NCI-H226 (cell line): ENCODE measurements at regions not wholly inside any gene's neighbourhood (a gene's known extent, or its start where the extent isn't known, plus 50 kb on each side); places are given as distances from the start of the nearest gene placed in this dataset.

ENCODE experiments used
- DNase-seq: peaks from one replicate; pipeline ENCODE4 v3.0.0-alpha.2; 2015

DNA sequence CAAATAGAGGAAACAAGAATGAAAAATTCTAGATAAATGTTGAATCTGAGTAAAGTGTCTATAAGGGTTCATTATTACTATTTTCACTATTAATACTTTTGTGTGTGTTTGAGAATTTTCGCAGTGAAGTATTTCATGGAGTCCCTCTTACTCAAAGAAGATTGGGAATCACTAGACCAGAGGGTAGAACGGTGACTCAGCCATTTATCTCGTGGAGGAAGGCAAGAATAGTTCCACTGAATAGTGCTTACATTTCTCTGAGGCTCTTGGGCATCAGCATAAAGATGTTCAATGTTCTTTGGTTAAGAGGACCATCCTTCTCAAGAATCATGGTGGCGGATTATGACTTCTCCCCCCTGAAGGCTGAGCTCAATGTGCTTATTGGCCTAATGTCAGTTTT lies 376.7 kb upstream of the ARID1B start:
- DNase-seq: no peak

DNA sequence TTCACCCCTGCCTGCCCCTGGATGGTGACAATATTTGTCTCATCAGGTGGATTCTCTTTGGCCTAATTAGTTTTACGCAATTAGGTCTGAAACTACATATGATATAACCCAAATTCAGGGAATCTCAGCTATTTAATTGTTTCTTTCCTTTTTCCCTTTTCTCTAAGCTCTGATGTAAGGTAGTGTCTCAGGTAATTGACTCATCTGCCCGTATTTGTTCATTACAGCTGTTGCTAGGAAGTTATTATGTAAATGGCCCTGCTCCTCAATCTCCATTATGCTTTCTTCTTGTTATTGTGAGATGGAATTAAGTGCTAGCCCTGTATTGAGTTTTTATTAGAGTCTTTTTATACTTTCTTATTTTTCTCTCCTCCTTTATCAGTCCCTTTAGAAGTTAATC lies 378.2 kb upstream of the ARID1B start:
- DNase-seq: no peak

DNA sequence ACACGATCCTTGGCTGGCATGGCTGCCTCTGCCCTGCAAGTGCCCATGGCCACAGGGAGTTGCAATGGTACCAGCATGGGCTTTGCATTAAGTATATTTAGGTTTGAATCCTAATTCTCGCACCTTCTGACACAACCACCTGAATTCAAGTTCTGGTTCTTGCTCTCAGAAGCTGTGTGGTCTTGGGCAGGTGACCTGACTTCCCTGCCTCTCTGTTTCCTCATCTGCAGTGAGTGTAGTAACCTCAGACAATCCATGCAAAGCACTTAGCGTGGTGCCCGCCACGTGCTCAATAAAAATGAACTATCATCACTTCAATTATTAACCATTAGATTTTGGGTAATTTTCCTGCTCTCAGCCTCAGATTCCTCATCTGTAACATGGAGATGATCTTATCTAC lies 378.8 kb upstream of the ARID1B start:
- no peak for DNase-seq

DNA sequence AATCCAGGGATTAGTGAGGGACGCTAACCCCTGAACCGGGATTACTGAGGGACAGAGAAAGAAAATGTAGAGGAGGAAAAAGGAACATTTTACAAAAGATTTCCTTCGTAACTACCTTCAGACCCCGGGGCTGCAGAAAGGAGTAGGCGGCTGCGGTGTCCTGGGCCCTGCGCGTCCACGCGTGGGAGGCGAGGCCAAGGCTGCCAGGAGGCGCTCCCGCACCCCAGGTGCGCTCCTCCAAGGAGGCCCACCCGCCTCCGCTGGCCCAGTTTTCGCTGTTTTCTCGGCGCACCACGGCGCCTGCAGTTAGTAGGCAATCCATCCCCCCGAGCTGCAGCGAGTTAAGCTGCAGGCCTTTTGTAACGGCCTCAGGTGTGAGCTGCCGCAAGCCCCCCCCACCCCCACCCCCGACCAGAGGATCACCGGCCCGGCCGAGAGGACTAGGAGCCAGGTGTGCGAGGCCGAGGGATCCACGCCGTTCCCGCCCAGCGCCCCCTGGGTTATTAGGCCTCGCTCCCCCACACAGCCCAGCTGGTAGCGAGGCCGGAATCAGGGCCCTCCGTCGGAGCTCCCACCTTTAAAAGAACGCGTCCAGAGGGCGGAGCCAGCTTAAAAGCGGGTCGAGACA lies 380.3 kb upstream of the ARID1B start:
- no peak for DNase-seq

DNA sequence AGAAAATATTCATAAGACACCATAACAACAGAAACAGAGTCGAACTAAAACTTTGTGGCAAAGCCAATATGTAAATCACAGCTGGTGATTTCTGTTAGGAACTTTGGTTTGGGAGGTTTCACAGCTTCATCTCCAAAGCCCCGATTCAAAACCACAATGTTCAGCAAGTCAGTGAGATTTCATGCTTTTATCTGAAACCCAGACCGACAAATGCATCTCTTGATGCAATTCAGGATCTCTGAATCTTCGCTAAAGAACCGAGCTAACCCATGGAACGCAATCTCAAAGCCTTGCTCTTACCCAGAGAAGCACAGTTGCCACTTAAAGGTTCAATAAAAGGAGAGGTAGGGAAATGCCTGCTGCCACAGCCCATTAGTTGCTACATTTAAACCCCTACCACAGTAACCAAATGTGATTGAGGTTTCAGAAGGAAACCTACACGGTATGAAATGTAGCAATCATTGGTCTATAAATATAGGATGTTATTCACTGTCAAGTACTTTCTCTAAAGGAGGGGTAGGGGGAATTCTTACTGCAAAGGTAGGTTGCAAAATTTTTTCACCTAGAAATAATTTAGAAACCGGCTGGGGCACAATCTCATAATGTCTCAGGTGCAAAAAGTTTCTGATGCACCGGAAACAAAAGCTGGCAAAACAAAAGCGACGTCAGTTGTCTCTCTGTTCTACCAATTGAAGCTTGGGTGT lies 381.0 kb upstream of the ARID1B start:
- no peak for DNase-seq

DNA sequence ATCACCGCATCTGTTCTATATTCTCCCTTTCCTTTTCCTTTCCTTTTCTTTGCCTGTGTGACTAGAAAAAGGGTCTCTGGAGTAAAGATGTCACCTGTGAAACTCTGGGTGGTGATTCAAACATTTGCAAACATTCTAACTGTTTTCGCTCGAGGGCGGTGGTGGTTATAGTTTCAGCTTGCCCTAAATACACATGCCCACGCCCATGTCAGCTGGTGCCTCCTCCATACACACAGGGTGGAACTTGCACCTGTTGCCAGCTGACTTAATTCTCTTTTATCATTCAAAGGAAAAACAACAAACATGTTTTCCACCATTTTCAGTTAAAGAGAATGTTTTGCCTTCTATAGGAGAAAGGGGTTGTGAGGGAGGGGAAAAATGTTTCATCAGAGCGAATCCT lies 381.9 kb upstream of the ARID1B start:
- no peak for DNase-seq

DNA sequence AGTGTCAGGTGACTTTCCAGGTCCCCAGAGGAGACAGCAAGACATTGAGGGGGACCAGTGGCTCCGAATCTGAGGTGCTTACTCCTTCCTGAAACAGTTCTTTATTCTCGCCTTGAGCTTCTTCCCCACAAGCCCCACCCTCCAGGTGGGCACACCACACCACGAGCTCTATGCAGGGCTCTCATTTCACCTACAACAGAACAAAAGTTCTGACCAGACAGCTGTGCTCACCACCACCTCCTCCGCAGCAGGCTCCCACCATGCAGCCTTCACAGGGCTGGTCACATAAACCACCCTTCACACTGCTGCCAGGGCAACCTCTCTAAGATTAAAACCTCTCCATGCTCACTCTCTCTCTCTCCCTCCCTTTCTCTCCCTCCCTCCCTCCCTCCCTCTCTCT lies 384.5 kb upstream of the ARID1B start:
- DNase-seq: no peak

DNA sequence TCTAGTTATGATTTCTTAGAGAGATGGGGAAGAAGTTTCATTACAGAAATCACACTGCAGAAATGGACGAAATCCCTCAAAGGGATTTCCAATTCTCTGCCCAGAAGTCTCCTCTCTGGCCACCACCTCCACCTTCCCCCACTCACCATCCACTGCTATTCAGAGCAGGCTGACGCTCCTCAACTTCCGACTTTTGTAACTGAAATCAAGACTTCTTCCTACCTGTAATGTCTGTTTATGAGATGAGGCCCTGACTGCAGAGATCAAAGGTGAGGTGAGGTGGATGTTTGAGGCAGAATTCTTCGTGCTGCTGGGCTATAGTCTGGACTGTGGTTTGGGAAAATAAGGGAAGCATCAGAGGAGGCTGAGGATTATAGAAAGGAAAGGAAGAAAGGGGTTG lies 385.2 kb upstream of the ARID1B start:
- DNase-seq: no peak

DNA sequence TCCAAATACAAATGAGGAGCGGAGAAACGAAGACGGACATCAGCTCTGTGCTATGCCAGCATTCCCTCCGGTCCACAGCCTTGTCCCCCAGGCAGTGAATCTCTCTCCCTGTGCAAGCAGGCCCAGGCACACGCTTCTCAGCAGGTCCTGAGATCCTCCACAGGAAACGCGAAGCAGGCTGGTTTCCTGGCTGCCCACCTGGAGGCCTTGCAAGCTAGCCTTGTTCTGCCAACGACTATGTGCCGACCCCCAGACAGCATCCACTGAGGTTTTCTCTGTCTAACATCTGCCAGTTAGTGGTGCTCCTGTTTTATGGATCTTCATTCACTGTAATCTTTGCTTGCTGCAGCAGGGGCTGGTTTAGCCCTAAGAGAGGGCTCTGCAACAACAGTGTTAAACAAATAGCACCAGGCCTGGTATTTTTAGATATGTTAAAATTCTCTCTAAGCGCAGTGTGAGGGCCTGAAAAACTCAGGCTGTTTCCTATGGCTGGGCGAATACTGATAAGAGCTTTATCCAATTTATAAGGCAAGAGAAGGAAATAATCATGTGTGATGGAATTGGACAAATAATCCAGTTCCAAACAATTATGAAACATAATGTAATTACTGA lies 386.0 kb upstream of the ARID1B start:
- DNase-seq: no peak

DNA sequence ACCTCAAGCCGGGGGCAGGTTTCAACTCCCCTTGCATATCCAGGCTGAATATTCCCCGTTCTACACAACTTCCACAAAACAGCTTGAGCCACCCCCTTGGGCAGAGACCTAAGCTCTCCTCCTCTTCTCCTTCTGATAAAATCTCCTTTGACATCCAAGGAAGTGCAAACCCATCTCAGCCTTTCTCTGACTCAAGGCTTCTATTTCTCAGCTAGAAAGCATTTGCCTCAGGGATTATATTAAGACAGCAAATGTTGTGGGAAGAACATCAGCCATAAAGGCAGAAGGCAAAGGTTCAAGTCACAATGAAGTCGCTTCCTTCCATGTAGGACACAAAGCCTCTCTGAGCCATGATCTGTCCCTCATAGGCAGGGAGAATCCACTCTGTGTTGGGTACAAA lies 386.6 kb upstream of the ARID1B start:
- no peak for DNase-seq

DNA sequence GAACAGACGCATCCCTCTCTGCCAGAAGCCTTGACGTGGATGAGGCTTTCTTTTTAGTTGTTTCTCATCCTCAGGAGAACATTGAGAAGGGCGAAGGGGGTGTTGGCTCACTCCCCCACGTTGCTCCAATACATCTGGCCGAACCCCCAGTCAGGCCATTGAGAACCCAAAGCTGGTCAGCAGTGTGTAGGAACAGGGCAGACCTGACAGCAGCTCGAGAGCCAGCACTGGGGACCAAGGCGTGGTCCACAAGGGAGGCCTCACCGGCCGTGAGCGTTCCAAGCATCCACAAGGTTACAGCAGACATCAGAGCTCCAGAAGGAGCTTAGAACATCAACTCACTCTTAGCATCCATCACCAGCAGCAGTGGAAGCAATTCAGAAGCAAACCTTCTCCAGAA lies 387.9 kb upstream of the ARID1B start:
- DNase-seq: no peak

DNA sequence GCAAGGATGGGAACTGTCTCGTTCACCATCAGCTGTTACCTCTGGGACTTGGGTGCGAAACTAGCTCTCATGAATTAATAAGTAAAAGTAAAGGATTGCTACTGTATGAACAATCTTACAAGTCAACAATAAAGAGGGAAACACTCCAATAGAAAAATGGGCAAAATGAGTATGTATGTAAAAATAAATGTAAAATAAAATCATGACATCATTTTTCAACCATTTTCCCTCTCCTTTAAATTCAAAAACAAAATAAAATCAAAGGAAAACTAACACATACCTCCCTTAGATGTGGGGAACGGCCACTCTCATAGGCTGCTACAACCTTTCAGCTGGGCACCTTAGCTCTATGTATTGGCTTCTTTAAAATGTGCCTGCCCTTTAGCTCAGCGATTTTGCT lies 389.7 kb upstream of the ARID1B start:
- DNase-seq: no peak

DNA sequence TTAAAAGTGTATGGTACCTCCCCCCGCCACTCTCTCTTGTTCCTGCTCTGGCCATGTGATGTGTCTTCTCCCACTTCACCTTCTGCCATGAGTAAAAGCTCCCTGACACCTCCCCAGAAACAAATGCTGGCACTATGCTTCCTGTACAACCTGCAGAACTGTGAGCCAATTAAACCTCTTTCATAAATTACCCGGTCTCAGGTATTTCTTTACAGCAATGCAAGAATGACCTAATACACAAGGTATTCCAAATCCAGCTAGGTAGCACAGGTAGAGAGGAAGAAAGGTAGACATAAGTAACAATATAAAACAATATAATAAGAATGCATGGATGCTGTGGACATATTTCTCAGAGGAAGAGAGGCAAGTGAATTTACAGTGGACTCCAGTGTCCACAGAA lies 394.1 kb upstream of the ARID1B start:
- no peak for DNase-seq

DNA sequence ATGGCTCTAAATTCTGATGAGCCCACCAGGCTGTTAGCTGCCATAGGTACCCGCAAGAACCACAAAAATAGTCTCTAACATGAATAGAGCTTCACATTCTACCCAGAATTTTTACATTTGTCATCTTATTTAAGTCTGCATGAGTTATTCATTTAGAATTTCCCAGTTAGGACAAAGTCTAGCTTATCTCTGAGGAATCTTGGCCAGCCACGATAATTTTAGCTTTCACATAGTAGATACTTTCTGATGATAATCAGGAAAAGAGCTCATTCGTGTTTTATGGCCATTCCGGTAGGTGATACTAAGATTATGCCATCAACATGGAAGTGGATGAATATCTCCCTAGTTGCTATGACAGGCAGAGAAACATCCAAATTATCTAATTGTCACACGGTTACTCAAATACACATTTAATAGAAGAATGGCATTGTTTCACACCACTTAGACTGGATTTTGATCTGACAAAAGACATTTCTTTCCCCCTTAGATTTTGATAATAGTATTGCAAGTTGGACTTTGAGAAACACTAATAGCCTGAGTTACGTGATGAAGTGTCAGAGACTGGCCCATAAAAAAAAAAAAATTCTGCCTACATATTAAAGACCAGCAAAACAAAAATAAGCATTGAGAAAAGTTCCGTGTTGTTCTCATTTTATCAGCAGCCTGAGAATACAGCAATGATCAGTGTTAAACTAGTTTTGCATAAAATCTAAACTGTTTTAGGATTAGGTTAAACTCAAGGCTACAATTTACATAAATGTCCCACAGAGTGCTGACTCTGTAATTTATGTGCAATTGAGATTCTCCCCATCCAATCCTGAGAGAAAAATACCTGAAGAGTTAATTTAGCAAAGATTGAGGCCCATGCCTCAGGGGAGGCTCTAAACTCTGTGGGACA lies 397.5 kb upstream of the ARID1B start:
- no peak for DNase-seq

DNA sequence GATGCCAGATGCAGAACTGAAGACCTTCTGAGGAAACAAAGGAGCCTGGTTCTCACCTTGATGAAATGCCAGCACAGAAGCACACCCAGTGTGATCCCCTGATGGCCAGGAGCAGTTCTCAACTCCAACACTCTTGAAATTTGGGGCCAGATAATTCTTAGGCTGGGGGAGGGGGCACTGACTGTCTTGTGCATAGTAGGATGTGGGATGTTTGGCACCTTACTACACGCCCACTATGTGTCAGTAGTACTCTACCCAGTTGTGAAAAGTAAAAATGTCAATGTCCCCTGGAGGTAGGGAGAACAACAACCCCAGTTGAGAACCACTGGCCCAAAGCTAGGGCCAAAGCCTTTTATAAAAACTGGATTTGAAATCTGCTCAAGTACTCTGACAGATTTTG lies 398.3 kb upstream of the ARID1B start:
- no peak for DNase-seq

DNA sequence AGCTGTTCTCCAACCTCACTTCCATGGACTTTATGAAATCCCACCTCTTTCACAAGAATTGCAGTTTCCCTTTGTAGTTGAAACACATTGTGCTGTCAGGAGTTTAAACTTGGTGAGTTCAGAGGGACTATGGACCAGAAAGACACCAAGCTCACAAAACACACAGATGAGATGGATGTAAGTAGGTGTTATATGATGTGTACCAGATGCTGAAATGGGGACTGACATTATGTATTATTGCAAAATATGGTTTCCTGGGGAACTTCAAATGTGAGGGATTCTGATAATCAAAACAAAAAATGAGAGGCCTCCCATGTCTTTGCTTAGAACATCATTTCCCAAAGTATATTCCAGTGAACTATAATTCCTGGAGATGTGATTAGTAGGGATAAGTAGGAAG lies 401.1 kb upstream of the ARID1B start:
- no peak for DNase-seq

DNA sequence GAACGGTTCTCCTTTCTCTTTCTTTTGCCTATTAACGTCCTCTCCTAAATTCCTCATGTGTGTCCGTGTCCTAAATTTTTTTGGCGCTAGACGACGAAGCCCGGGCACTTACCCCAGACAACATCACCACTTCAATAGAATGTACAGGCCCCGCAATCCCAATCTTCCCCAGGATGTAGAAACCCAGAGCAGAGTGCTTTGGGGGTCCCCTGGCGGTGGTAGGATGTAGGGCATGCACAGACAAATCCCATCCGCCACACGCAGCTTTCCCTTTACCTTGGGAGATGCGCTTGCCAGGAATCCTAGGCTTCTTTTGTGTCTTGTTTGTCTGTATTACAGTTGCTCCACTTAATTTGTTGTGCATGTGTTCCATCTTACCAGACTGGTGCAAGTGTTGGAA lies 417.3 kb upstream of the ARID1B start:
- no peak for DNase-seq

DNA sequence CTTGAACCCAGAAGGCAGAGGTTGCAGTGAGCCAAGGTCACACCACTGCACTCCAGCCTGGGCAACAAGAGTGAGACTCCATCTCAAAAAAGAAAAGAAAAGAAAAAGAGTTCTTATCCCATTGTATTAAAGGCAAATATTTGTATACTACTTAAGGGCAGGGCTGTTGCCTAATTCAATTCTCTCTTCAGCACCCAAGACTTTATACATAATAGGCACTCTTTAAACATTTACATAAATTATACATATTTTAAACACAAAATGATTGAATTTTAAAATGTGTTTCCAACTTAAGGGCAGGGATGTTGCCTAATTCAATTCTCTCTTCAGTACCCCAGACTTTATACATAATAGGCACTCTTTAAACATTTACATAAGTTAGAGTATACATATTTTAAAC lies 424.3 kb upstream of the ARID1B start:
- no peak for DNase-seq

DNA sequence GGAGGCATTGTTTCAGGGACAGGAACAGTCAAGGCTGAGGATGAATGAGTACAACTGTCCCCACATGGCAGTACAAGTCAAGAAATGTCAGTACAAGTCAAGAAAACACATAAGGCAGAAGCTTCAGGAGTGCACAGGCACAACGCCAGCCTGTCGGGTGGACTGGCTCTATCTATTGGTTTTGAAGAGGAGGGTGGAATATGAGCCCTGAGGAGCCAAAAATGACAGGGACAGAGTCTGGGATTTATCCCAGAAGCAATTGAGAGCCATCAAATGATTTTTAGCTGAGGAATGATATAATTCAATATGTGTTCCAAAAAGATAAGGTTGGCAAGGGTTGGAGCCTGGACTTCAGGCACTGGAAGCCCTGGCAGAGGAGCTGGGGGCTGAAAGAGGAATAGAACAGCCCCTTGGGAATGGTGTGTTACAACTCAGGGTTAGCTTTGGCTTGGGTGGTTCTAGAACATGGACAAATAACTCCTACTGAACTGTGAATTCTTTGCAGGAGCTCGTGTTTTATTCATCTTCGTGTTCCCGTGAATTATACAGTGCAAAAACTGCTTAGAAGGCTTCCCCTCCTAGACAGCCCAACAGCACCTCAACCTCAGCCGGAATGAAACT lies 425.7 kb upstream of the ARID1B start:
- DNase-seq: no peak

DNA sequence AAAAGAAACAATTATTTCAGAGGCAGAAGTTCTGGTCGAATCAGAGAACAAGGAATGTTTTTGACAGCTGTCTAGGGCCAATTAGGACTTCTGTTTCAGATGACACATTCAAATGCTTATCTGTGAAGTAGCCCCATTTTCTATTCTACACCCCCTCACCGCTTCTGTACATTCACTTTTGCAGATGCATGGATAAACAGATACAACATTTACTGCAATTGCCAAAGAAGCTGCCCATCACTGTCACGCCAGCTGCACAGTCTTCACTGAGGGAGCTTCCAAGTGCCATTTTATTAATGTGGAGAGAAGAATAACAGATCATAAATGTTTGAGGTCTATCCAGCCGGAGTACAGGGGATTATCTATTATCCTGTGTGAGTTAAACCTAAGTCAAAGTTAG lies 426.8 kb upstream of the ARID1B start:
- DNase-seq: no peak

DNA sequence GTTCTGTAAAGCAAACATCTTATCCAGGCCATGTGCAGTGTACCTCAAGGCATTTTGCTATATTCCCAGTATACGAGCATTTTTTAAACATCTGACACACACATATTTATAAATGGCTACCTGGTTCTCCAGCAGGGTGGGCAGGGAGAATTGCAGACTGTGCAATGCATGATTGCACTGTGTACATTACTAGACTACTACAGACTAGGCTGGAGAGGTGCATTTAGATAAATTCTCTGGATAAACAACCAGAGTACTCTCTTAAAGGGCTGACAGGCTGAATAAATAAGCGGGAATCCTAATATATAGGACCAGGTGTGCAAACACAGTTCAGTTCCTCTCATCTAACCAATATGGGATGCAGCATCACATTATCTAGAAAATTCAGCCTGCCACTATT lies 428.3 kb upstream of the ARID1B start:
- no peak for DNase-seq

DNA sequence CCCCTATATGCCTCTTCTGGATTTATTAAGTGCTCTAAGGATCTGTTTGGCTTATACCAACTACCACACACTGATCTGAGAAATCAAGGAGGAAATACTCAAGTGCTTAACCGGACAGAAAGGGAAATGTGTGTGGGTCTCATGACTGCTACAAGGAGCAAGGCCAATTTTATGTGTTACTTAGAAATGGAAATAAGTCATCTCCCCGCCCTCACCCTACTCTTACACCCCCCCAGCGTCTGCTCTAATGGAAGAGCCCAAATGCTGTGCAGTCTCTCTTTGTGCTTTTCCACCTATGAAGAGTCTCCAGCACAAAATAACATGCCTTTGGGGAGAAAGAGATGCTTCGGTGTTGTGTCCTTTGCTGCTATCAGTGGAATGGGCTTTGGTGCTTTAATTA lies 428.8 kb upstream of the ARID1B start:
- no peak for DNase-seq

DNA sequence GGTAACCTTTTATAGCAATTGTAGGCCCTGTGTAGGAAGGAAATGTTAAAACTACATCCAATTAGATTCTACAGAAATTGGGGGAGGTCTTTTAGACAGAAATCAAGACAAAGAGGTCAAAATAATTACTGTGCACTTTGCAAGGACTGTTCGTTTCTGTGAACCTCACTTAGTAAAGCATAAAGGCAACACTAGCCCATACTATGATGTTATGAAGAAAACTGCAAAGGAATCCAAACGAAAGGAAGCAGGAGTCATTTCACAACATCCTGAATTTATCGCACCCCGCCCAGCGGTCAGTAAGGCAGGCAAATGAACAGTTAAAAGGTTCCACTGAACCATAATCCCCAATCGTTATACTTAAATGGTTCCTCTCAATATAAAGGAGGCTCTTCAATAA lies 429.5 kb upstream of the ARID1B start:
- no peak for DNase-seq
